ENCODE measurements at regions not wholly inside any gene's neighbourhood (a gene's known extent, or its start where the extent isn't known, plus 50 kb on each side); places are given as distances from the start of the nearest gene placed in this dataset.

GRCh38 chr6:112581015-112581414, 233.9 kb downstream of the RFPL4B start:
- Histone ChIP-seq H3K27ac (ENCODE audit: low read length) (no peak overlapping the region), H3K36me3 (ENCODE audit: control insufficient read depth, insufficient read depth, low read length) (no peaks in the 10 kb centered on the region), H3K9me3 (ENCODE audit: control insufficient read depth, insufficient read depth, low read depth, low read length) (no peaks in the 10 kb centered on the region), H3K27me3 (ENCODE audit: control insufficient read depth, insufficient read depth, low read length) (no peaks in the 10 kb centered on the region), H3K4me1 (ENCODE audit: control insufficient read depth, insufficient read depth, low read length) (no peaks in the 10 kb centered on the region), H3K4me3 (ENCODE audit: low read depth in 2 of 2, low read length in 2 of 2) (no peak overlapping the region)
- no TSS peak for BruUV-seq (replicated peaks)
- TF ChIP-seq CTCF (IDR thresholded peaks at IDR 0.05): no peak
- in situ Hi-C loops (cut with HindIII; ENCODE audit: low pct_unique_long_range_greater_than_20kb, low sequenced_read_pairs) (no loop called here), intact Hi-C loops (cut with micrococcal nuclease; ENCODE audit: unreplicated experiment) (no loop called here)
- ChIA-PET POLR2A (interaction anchor here (0.7 kb wide), 1 partner anchor 38 kb away, joined by 3 read pairs; no protein-coding TSS in a partner anchor), CTCF (no interaction called here)
- no peak for ATAC-seq
- no peak for DNase-seq (ENCODE audit: low read depth, low spot score)

- H3K27ac ChIP-seq (ENCODE audit: low read length): no peak overlapping the region
- ChIA-PET POLR2A (no interaction called here), CTCF (no interaction called here)
- no peak overlapping the region for H3K4me3 ChIP-seq (ENCODE audit: low read depth in 2 of 2, low read length in 2 of 2)
- no peaks in the 10 kb centered on the region for H3K27me3 ChIP-seq (ENCODE audit: control insufficient read depth, insufficient read depth, low read length)
- in situ Hi-C loops (cut with HindIII; ENCODE audit: low pct_unique_long_range_greater_than_20kb, low sequenced_read_pairs) (no loop called here), intact Hi-C loops (cut with micrococcal nuclease; ENCODE audit: unreplicated experiment) (no loop called here)
- peaks cover 19% of the 10 kb centered on the region for H3K9me3 ChIP-seq (ENCODE audit: control insufficient read depth, insufficient read depth, low read depth, low read length)
- ATAC-seq: no peak
- no peaks in the 10 kb centered on the region for H3K4me1 ChIP-seq (ENCODE audit: control insufficient read depth, insufficient read depth, low read length)
- no peak for DNase-seq (ENCODE audit: low read depth, low spot score)
- BruUV-seq (replicated peaks): no TSS peak
- no peaks in the 10 kb centered on the region for H3K36me3 ChIP-seq (ENCODE audit: control insufficient read depth, insufficient read depth, low read length)
- TF ChIP-seq POLR2AphosphoS5 (IDR thresholded peaks at IDR 0.05; ENCODE audit: low read depth, low read length): no peak
- no peak for TF ChIP-seq CTCF (IDR thresholded peaks at IDR 0.05)
- TF ChIP-seq SIN3A (IDR thresholded peaks at IDR 0.05; ENCODE audit: borderline replicate concordance, insufficient read depth, low read depth, low read length): no peak
- TF ChIP-seq, protein P1, sequence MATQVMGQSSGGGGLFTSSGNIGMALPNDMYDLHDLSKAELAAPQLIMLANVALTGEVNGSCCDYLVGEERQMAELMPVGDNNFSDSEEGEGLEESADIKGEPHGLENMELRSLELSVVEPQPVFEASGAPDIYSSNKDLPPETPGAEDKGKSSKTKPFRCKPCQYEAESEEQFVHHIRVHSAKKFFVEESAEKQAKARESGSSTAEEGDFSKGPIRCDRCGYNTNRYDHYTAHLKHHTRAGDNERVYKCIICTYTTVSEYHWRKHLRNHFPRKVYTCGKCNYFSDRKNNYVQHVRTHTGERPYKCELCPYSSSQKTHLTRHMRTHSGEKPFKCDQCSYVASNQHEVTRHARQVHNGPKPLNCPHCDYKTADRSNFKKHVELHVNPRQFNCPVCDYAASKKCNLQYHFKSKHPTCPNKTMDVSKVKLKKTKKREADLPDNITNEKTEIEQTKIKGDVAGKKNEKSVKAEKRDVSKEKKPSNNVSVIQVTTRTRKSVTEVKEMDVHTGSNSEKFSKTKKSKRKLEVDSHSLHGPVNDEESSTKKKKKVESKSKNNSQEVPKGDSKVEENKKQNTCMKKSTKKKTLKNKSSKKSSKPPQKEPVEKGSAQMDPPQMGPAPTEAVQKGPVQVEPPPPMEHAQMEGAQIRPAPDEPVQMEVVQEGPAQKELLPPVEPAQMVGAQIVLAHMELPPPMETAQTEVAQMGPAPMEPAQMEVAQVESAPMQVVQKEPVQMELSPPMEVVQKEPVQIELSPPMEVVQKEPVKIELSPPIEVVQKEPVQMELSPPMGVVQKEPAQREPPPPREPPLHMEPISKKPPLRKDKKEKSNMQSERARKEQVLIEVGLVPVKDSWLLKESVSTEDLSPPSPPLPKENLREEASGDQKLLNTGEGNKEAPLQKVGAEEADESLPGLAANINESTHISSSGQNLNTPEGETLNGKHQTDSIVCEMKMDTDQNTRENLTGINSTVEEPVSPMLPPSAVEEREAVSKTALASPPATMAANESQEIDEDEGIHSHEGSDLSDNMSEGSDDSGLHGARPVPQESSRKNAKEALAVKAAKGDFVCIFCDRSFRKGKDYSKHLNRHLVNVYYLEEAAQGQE (IDR thresholded peaks at IDR 0.05; ENCODE audit: insufficient read depth in 1 of 2, low read depth in 2 of 2, low read length in 1 of 2): no peak
- no peak for TF ChIP-seq TCF7L2 (IDR thresholded peaks at IDR 0.05; ENCODE audit: low read depth, low read length)
These were observed 243.2 kb downstream of the RFPL4B start for GRCh38 chr6:112590326-112590725.

- no peak for ATAC-seq
- Histone ChIP-seq H3K4me1 (ENCODE audit: control insufficient read depth, insufficient read depth, low read length) (no peaks in the 10 kb centered on the region), H3K9me3 (ENCODE audit: control insufficient read depth, insufficient read depth, low read depth, low read length) (peaks cover 19% of the 10 kb centered on the region), H3K27ac (ENCODE audit: low read length) (no peak overlapping the region), H3K36me3 (ENCODE audit: control insufficient read depth, insufficient read depth, low read length) (no peaks in the 10 kb centered on the region), H3K27me3 (ENCODE audit: control insufficient read depth, insufficient read depth, low read length) (no peaks in the 10 kb centered on the region), H3K4me3 (ENCODE audit: low read depth in 2 of 2, low read length in 2 of 2) (no peak overlapping the region)
- in situ Hi-C loops (cut with HindIII; ENCODE audit: low pct_unique_long_range_greater_than_20kb, low sequenced_read_pairs) (no loop called here), intact Hi-C loops (cut with micrococcal nuclease; ENCODE audit: unreplicated experiment) (no loop called here)
- BruUV-seq (replicated peaks): no TSS peak
- CTCF ChIA-PET: no interaction called here
- no peak for TF ChIP-seq CTCF (IDR thresholded peaks at IDR 0.05)
- TF ChIP-seq, protein P1 (IDR thresholded peaks at IDR 0.05; ENCODE audit: insufficient read depth in 1 of 2, low read depth in 2 of 2, low read length in 1 of 2): no peak
- no peak for TF ChIP-seq SIN3A (IDR thresholded peaks at IDR 0.05; ENCODE audit: borderline replicate concordance, insufficient read depth, low read depth, low read length)
- TF ChIP-seq TCF7L2 (IDR thresholded peaks at IDR 0.05; ENCODE audit: low read depth, low read length): no peak
- TF ChIP-seq POLR2AphosphoS5 (IDR thresholded peaks at IDR 0.05; ENCODE audit: low read depth, low read length): no peak
- no peak for DNase-seq (ENCODE audit: low read depth, low spot score)
- POLR2A ChIA-PET: no interaction called here
These were observed 244.2 kb downstream of the RFPL4B start for GRCh38 chr6:112591329-112591728.
